Gastroesophageal sphincter (tissue), 3 donors: ENCODE measurements at regions not wholly inside any gene's neighbourhood (a gene's known extent, or its start where the extent isn't known, plus 50 kb on each side); places are given as distances from the start of the nearest gene placed in this dataset.

ENCODE experiments used
- EP300 ChIP-seq: sonication (generic); formaldehyde crosslinking; IDR thresholded peaks from one replicate; pipeline ENCODE4 v1.6.1; 2017; ENCODE audit warnings: antibody characterized with exemption, mild to moderate bottlenecking
- POLR2A ChIP-seq, 2 donors: fragments of 450-650 bp; IDR thresholded peaks; one replicate each; pipeline ENCODE4 v1.6.1; 2017; ENCODE audit warnings: antibody characterized with exemption in 2 of 2, mild to moderate bottlenecking in 2 of 2, moderate library complexity in 1 of 2
- TF ChIP-seq, protein P1 (sequence below), 4 experiments: fragments of 200-600 bp in 2 of 4; fragments of 450-650 bp in 2 of 4; sonication (generic) in 1 of 4; IDR thresholded peaks; one replicate each; pipeline ENCODE4 v1.5.1; 2017 to 2019; ENCODE audit warnings: antibody characterized with exemption in 4 of 4, mild to moderate bottlenecking in 2 of 4, moderate library complexity in 2 of 4

DNA sequence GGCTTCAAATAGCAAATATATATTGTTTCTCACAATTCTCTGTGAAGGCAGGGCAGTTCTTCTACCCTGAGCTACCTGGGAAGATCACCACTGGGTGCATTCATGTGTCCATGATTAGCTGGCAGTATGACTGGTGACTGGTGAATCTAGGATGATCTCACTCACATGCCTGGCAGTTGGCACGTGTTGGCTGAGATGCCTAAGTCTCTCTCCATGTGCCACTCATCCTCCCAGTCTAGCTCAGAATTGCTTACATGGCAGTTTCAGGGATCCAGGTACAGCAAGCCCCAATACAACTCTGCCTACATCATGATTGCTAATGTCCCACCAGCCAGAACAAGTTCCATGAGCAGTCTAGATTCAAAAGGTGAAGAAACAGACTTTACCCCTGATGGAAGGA lies 346.8 kb upstream of the CNR1 start:
- TF ChIP-seq, protein P1, sequence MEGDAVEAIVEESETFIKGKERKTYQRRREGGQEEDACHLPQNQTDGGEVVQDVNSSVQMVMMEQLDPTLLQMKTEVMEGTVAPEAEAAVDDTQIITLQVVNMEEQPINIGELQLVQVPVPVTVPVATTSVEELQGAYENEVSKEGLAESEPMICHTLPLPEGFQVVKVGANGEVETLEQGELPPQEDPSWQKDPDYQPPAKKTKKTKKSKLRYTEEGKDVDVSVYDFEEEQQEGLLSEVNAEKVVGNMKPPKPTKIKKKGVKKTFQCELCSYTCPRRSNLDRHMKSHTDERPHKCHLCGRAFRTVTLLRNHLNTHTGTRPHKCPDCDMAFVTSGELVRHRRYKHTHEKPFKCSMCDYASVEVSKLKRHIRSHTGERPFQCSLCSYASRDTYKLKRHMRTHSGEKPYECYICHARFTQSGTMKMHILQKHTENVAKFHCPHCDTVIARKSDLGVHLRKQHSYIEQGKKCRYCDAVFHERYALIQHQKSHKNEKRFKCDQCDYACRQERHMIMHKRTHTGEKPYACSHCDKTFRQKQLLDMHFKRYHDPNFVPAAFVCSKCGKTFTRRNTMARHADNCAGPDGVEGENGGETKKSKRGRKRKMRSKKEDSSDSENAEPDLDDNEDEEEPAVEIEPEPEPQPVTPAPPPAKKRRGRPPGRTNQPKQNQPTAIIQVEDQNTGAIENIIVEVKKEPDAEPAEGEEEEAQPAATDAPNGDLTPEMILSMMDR (IDR thresholded peaks at IDR 0.05), result no peak
- TF ChIP-seq POLR2A (IDR thresholded peaks at IDR 0.05) (no peak), EP300 (no peak)
